Astrocyte of the cerebellum (primary cell): ENCODE measurements at regions not wholly inside any gene's neighbourhood (a gene's known extent, or its start where the extent isn't known, plus 50 kb on each side); places are given as distances from the start of the nearest gene placed in this dataset.
A peak's percentile ranks its signal among the peaks of the same experiment; 100 is the strongest.

Experiments used
- DNase-seq: peaks from one replicate; pipeline ENCODE4 v3.0.0-alpha.2; 2011; ENCODE audit warnings: low read depth
- H3K4me3 ChIP-seq: 2 replicates; pipeline ENCODE4 v1.5.1; 2011; ENCODE audit warnings: mild to moderate bottlenecking, low read depth, low read length, moderate library complexity
- in situ Hi-C: cut with HindIII; loops from 2 replicates; pipeline ENCODE4 v1.10.0; 2017; ENCODE audit warnings: low sequenced_read_pairs
- TF ChIP-seq, protein P1 (sequence below): IDR thresholded peaks from 2 replicates; pipeline ENCODE4 v1.5.1; 2012; ENCODE audit warnings: low read length, low read depth, moderate library complexity, mild to moderate bottlenecking; ENCODE audit errors: missing control alignments

DNA sequence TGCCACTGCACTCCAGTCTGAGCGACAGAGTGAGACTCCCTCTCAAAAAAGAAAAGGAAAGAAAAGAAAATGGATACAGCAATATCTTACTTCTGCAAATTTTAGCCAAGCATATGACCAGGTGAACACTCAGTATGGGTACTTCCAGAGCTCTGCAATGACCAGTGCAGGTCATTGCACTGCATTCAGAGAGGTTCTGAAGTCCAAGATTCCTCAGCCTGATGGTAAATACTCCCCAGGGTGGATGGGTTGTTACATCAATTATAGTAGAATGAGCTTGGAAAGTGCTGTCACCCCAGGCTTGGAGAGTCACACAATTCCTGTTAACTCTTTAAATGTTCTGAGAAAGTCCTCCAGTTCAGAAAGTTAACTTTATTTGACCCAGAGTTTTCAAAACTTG is 103.7 kb downstream of the RPLP1 start:
- no peak overlapping the region for H3K4me3 ChIP-seq
- in situ Hi-C loops = no loop called here
- TF ChIP-seq, protein P1, sequence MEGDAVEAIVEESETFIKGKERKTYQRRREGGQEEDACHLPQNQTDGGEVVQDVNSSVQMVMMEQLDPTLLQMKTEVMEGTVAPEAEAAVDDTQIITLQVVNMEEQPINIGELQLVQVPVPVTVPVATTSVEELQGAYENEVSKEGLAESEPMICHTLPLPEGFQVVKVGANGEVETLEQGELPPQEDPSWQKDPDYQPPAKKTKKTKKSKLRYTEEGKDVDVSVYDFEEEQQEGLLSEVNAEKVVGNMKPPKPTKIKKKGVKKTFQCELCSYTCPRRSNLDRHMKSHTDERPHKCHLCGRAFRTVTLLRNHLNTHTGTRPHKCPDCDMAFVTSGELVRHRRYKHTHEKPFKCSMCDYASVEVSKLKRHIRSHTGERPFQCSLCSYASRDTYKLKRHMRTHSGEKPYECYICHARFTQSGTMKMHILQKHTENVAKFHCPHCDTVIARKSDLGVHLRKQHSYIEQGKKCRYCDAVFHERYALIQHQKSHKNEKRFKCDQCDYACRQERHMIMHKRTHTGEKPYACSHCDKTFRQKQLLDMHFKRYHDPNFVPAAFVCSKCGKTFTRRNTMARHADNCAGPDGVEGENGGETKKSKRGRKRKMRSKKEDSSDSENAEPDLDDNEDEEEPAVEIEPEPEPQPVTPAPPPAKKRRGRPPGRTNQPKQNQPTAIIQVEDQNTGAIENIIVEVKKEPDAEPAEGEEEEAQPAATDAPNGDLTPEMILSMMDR = no peak
- no peak for DNase-seq

DNA sequence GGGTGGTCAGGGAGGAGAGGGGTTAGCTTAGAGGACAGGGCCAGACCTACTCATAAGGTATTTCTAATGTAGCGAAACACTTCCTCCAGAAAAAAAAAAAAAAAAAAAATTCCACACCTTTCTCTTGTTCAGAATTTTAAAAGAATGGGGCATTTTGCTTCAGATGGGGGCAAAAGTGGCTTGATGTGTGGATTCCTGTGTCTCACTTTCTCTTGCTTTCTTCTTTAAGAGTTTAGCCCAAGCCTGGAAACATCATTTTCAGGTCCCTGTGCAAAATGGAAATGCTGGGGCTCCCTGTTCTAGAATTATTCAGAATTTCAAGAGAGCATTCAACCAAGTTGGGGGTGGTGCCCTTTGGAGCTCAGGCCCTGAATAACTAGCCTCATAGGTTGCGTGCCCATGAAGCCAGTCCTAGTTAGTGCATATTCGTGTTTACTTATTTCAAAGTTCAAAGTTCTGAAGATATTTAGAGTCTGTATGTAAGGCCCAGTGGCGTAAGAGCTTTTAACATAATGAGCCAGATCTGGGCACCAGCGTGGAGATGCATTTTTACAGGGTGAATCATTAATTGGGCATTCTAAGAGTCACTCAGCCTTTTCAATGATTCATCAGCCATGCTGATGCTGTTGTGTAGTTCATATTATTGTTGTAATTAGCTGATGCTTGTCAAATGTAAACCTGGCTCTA is 104.5 kb downstream of the RPLP1 start:
- DNase-seq = peak; percentile 95
- no peak overlapping the region for H3K4me3 ChIP-seq
- TF ChIP-seq, protein P1 = no peak
- in situ Hi-C loops = no loop called here

DNA sequence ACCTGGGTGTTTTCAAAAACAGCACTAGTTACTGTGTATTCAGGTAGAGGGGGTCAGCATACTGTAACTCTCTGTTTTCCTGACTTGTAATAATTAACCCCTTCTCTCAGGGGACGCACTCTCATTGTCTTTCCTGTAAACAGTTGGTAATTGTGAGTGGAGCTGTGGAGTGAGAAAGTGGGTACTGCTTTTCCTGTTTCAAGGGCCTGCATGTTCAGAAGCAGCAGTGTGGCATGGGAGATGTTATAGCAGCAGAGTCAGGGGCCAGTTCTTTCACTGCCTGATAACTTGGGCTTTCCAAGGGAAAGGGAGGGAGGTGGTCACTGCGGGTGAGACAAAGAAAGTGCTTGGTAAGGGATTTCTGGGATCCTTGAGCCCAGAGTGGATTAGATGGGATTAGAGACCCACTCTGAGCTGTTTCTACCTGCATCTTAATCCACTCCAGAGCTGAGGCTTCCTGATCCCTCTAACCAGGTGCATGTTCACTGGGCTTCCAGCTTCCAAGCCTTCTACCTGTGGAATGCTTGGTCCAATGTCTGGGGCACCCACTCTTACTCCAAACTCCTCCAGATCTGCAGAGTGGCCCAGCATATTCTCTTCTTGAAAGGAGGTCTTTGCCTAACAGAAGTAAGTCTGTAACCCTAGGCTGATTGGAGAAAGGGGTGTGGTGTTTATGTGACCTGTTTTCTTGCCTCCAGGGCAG is 105.2 kb downstream of the RPLP1 start:
- in situ Hi-C loops = no loop called here

DNA sequence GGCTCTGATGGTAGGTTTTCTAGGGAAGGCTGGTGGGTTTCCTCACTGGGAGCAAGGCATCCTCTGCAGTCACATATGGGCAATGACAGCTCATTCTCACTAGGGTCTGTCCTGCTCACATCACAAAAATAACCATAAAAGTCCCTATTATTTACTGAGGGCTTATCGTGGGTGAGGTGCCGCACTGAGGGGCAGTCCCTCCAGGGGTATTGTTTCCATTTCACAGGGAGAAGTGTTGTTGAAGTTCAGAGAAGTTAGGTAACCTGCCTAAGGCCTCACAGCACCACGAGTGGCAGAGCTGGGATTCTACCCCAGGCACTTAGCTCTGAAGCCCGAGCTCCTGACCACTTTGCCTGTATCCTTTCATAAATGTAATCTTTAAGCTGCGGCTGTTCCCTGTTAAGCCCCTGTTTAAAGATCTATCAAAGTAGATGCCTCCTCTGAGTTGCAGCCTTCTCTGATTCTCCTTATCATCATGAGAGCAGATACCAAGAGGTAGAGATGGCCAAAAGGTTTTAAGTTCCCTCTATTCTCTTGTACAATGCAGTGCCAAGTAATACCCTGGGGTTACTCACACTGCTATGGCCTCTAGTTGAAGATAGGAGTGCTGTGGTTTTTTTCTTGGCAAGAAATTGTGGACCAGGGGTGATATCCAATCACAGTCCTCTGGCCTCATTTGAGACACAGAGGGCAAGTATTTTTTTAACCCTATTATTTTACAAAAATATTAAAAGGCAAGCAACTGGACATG is 107.0 kb downstream of the RPLP1 start:
- in situ Hi-C loops = no loop called here
- no peak for DNase-seq
- TF ChIP-seq, protein P1 = no peak
- H3K4me3 ChIP-seq = no peak overlapping the region

More for the DNA sequence above, 105.2 kb downstream of the RPLP1 start:
- no peak overlapping the region for H3K4me3 ChIP-seq
- DNase-seq = no peak
- TF ChIP-seq, protein P1 = no peak

DNA sequence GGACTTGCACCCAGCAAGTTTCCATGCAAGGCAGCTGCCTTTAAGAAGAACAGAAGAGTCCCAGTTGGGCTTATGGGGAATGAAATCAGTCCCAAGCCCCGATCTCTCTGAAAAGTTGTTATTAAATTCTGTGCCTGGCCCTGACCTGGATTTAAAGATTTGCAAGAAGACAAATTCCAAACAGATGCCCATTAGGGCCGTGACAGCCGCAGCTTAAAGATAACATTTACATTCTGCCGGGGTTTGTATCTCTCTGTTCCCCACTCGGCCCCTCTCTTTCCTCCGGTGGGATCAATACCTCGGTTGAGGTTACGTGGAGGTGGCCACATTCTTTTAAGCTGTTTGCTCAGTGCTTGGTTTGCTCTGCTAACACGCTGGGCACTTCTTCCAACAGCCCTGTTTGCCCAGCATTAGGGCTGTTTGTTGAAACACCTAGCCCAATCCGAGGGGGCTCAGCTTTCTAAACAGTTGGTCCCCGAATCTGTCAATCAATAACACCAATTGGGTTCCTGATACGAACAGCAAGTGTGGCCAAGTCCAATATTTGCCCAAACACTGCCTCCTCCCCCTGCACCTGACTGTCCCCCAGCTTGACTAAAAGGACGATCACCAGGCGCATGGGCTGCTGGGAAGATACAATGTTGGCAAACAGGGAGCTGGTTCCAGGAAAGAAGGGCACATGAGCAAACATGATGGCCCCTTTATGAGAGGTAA is 108.6 kb downstream of the RPLP1 start:
- no peak overlapping the region for H3K4me3 ChIP-seq
- TF ChIP-seq, protein P1 = no peak

DNA sequence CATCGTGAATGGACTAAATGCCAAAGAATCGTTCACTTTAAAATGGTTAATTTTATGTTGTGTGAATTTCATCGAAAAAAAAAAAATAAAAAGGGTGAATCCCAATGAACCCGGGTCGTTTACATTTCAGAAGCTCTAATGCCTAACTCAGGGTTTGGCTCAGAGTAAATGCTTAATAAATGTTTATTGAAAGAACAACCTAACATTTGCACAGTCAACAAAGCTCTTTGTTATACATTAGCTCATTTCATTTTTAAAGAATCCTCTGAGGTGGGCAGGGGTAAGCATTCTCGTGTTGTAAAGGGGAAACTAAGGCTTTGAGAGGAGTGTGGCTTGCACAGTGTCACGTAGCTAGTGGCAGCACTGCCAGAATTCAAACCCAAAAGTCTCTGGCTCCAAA is 109.5 kb downstream of the RPLP1 start:
- TF ChIP-seq, protein P1 = no peak
- in situ Hi-C loops = no loop called here
- no peak for DNase-seq
- H3K4me3 ChIP-seq = no peak overlapping the region

More for the DNA sequence above, 108.6 kb downstream of the RPLP1 start:
- in situ Hi-C loops = no loop called here
- DNase-seq = no peak
